B cell (primary cell): ENCODE measurements at regions not wholly inside any gene's neighbourhood (a gene's known extent, or its start where the extent isn't known, plus 50 kb on each side); places are given as distances from the start of the nearest gene placed in this dataset.

Source experiments
- ATAC-seq: fragments of 200-7000 bp; cut with Tn5 transposase; one replicate; pipeline ENCODE4 v1.10.0; 2021; ENCODE audit warnings: low read depth, mild to moderate bottlenecking, moderate number of reproducible peaks, moderate library complexity
- CTCF ChIA-PET: fragments of 350-600 bp; sonication (Branson Sonifier 250); formaldehyde crosslinking; loops from one replicate; lab custom pipeline; 2021; ENCODE audit warnings: antibody characterized with exemption, inconsistent platforms; lab: Charles Lee
- POLR2A ChIA-PET: fragments of 350-600 bp; sonication (Branson Sonifier 250); formaldehyde crosslinking; loops from one replicate; lab custom pipeline; 2021; ENCODE audit warnings: antibody characterized with exemption; lab: Charles Lee
- DNase-seq: peaks from one replicate; pipeline ENCODE4 v3.0.0; 2013
- H2AFZ ChIP-seq: 2 replicates; pipeline ENCODE4 v1.6.1; 2012; ENCODE audit warnings: mild to moderate bottlenecking, low read depth, low read length; ENCODE audit not compliant: insufficient read depth, poor library complexity, severe bottlenecking
- H3K27ac ChIP-seq, 2 donors: 1 replicate in 1 of 2; 2 replicates in 1 of 2; pipeline ENCODE4 v1.5.1; 2012 to 2013; ENCODE audit warnings: low read length in 2 of 2, mild to moderate bottlenecking in 2 of 2, moderate library complexity in 1 of 2
- H3K27me3 ChIP-seq, 4 experiments: fragments of 200-600 bp in 1 of 4; sonication (generic) in 1 of 4; replicated peaks in 1 of 4; 1 replicate in 2 of 4; 2 replicates in 2 of 4; pipeline versions ENCODE4 v1.6.1 to v1.7.0; 2013 to 2016; ENCODE audit warnings: low read length in 3 of 4, mild to moderate bottlenecking in 2 of 4, mixed read lengths in 1 of 4, moderate library complexity in 1 of 4; ENCODE audit not compliant: insufficient read depth in 4 of 4, control insufficient read depth in 3 of 4; ENCODE audit errors: control extremely low read depth in 1 of 4
- H3K36me3 ChIP-seq, 2 experiments: replicated peaks in 1 of 2; 1 replicate in 1 of 2; 2 replicates in 1 of 2; pipeline versions ENCODE4 v1.6.1 to v1.7.1; 2013; ENCODE audit warnings: low read length in 1 of 2; ENCODE audit not compliant: insufficient read depth in 2 of 2, control insufficient read depth in 1 of 2; ENCODE audit errors: control extremely low read depth in 1 of 2, extremely low read depth in 1 of 2
- H3K4me1 ChIP-seq, 2 donors: fragments of 200-600 bp in 1 of 2; sonication (generic) in 1 of 2; 1 replicate in 1 of 2; 2 replicates in 1 of 2; pipeline versions ENCODE4 v1.5.1 to v1.6.1; 2013 to 2017; ENCODE audit warnings: low read length in 2 of 2; ENCODE audit not compliant: control insufficient read depth in 2 of 2, insufficient read depth in 2 of 2
- H3K4me2 ChIP-seq: replicated peaks from 2 replicates; pipeline ENCODE3; 2012; ENCODE audit warnings: mild to moderate bottlenecking, low read depth, low read length; ENCODE audit not compliant: poor library complexity, severe bottlenecking
- H3K4me3 ChIP-seq, 5 experiments: fragments of 200-600 bp in 1 of 5; sonication (generic) in 1 of 5; 1 replicate in 3 of 5; 2 replicates in 2 of 5; pipeline versions ENCODE4 v1.5.1 to v1.7.0; 2011 to 2016; ENCODE audit warnings: low read length in 4 of 5, mild to moderate bottlenecking in 4 of 5, low read depth in 2 of 5, control low read depth in 1 of 5, moderate library complexity in 1 of 5; ENCODE audit not compliant: insufficient read depth in 1 of 5; ENCODE audit errors: control extremely low read depth in 1 of 5, extremely low read depth in 1 of 5
- H3K79me2 ChIP-seq: fragments of 200-600 bp; sonication (generic); one replicate; pipeline ENCODE4 v1.6.0; 2016; ENCODE audit warnings: low read length; ENCODE audit not compliant: control insufficient read depth, insufficient read depth
- H3K9ac ChIP-seq: fragments of 200-600 bp; sonication (generic); 2 replicates; pipeline ENCODE4 v1.6.1; 2017; ENCODE audit warnings: mild to moderate bottlenecking, low read length, moderate library complexity
- H3K9me3 ChIP-seq, 3 donors: one replicate each; pipeline versions ENCODE4 v1.6.1 to v1.7.1; 2013; ENCODE audit warnings: low read length in 2 of 3; ENCODE audit not compliant: control insufficient read depth in 2 of 3, insufficient read depth in 1 of 3; ENCODE audit errors: control extremely low read depth in 1 of 3
- H4K20me1 ChIP-seq: 2 replicates; pipeline ENCODE4 v1.6.0; 2012; ENCODE audit warnings: mild to moderate bottlenecking, low read length; ENCODE audit not compliant: insufficient read depth, control insufficient read depth, poor library complexity, severe bottlenecking
- H3K27ac Mint-ChIP-seq: one replicate; pipeline ENCODE4 v1.8.0; 2021; ENCODE audit warnings: mixed read lengths
- H3K27me3 Mint-ChIP-seq: one replicate; pipeline ENCODE4 v1.8.0; 2021; ENCODE audit warnings: mixed read lengths
- H3K4me1 Mint-ChIP-seq: one replicate; pipeline ENCODE4 v1.8.0; 2021; ENCODE audit warnings: mixed read lengths
- H3K4me3 Mint-ChIP-seq: one replicate; pipeline ENCODE4 v1.8.0; 2021; ENCODE audit warnings: mixed read lengths
- H3K9me3 Mint-ChIP-seq: one replicate; pipeline ENCODE4 v1.8.0; 2022; ENCODE audit warnings: mixed read lengths; ENCODE audit not compliant: insufficient read depth
- EZH2 ChIP-seq: IDR thresholded peaks from 2 replicates; pipeline ENCODE4 v1.6.1; 2012; ENCODE audit warnings: borderline replicate concordance, low read depth, mild to moderate bottlenecking, moderate library complexity, low read length; ENCODE audit not compliant: insufficient read depth, poor library complexity, severe bottlenecking
- WGBS: methylation state at CpG from one replicate; pipeline ENCODE4 v1.1.5; 2013; ENCODE audit warnings: missing lambda C conversion rate; ENCODE audit not compliant: insufficient coverage; 5-methylcytosine and 5-hydroxymethylcytosine counted together
- intact Hi-C: fragments of 100-400 bp; cut with micrococcal nuclease; formaldehyde crosslinking; loops from one replicate; pipeline ENCODE4 v1.10.0; 2022
- TF ChIP-seq, protein P1 (sequence below): fragments of 200-600 bp; IDR thresholded peaks from one replicate; pipeline ENCODE4 v1.8.0; 2022; ENCODE audit warnings: antibody characterized with exemption, mild to moderate bottlenecking

DNA sequence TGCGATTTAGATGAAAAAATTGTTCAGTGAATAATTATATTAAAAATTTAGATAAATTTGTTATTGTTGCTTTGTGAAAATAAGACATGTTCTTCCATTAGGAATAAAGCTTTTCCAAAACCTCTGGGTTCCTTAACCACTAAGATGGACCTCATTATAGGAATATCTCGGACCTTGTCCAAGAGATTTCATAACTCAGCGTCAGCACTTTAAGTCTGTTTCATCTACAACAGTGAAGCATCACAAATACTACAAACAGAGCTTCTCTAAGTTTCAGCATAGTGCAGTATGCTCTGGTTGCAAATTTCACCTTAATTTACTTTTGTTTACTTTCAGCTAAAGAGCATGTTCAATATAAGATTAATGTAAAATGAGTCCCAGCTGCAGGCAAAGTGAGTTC, 150.3 kb downstream of the UBE2E3 start:
- H3K27ac ChIP-seq: no peak overlapping the region
- no peaks in the 10 kb centered on the region for H3K27me3 ChIP-seq
- DNase-seq: no peak
- CTCF ChIA-PET: interaction anchor here (1.2 to 1.4 kb wide), 2 partner anchors 26 to 336 kb away, joined by 3 read pairs; no protein-coding TSS in a partner anchor
- H3K79me2 ChIP-seq: no peaks in the 10 kb centered on the region
- Mint-ChIP-seq H3K27ac (no peak overlapping the region), H3K9me3 (no peaks in the 10 kb centered on the region), H3K4me1 (no peaks in the 10 kb centered on the region), H3K27me3 (no peaks in the 10 kb centered on the region), H3K4me3 (no peak overlapping the region)
- WGBS: 100% methylated on average over 2 of the region's 3 CpGs
- H3K4me1 ChIP-seq: no peaks in the 10 kb centered on the region
- no peak overlapping the region for H3K9ac ChIP-seq
- no peak overlapping the region for H3K4me3 ChIP-seq
- intact Hi-C loops: no loop called here
- TF ChIP-seq, protein P1, sequence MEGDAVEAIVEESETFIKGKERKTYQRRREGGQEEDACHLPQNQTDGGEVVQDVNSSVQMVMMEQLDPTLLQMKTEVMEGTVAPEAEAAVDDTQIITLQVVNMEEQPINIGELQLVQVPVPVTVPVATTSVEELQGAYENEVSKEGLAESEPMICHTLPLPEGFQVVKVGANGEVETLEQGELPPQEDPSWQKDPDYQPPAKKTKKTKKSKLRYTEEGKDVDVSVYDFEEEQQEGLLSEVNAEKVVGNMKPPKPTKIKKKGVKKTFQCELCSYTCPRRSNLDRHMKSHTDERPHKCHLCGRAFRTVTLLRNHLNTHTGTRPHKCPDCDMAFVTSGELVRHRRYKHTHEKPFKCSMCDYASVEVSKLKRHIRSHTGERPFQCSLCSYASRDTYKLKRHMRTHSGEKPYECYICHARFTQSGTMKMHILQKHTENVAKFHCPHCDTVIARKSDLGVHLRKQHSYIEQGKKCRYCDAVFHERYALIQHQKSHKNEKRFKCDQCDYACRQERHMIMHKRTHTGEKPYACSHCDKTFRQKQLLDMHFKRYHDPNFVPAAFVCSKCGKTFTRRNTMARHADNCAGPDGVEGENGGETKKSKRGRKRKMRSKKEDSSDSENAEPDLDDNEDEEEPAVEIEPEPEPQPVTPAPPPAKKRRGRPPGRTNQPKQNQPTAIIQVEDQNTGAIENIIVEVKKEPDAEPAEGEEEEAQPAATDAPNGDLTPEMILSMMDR: no peak
- H3K9me3 ChIP-seq: no peaks in the 10 kb centered on the region
- POLR2A ChIA-PET: no interaction called here
- H3K4me2 ChIP-seq: no peak overlapping the region
- H4K20me1 ChIP-seq: no peaks in the 10 kb centered on the region
- ATAC-seq: no peak
- H3K36me3 ChIP-seq: no peaks in the 10 kb centered on the region
- H2AFZ ChIP-seq: no peak overlapping the region

DNA sequence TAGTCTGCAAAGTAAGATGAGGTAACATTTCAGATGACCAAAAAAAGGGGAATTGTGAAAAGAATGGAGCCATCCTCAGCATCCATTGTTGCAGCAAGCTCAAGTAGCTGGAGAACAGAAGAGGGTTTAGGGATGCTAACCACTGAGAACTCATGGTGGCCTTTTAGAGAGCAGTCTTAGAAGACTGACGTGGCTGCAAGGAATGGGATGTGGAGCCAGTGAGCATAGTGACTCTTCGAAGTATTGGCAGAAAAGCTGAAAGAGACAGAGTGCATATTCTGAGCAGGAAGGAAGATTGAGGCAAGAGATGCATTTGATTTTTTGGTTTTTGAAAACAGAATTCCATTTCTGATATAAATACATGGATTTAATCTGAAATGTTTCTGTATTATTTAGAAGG, 151.2 kb downstream of the UBE2E3 start:
- DNase-seq (no peak), ATAC-seq (no peak)
- no peaks in the 10 kb centered on the region for H3K4me1 Mint-ChIP-seq
- Histone ChIP-seq H3K9ac (no peak overlapping the region), H3K27ac (no peak overlapping the region), H2AFZ (no peak overlapping the region), H3K4me1 (no peaks in the 10 kb centered on the region), H3K79me2 (no peaks in the 10 kb centered on the region), H4K20me1 (no peaks in the 10 kb centered on the region), H3K27me3 (no peaks in the 10 kb centered on the region), H3K4me3 (no peak overlapping the region), H3K4me2 (no peak overlapping the region), H3K9me3 (no peaks in the 10 kb centered on the region), H3K36me3 (no peaks in the 10 kb centered on the region)
- 95% methylated on average over 2 of the region's 2 CpGs for WGBS
- H3K27me3 Mint-ChIP-seq: no peaks in the 10 kb centered on the region
- H3K9me3 Mint-ChIP-seq: no peaks in the 10 kb centered on the region
- intact Hi-C loops: no loop called here
- CTCF ChIA-PET: interaction anchor here (1.2 to 1.4 kb wide), 2 partner anchors 27 to 335 kb away, joined by 3 read pairs; no protein-coding TSS in a partner anchor
- H3K27ac Mint-ChIP-seq: no peak overlapping the region
- POLR2A ChIA-PET: no interaction called here
- TF ChIP-seq, protein P1: no peak
- TF ChIP-seq EZH2: no peak
- no peak overlapping the region for H3K4me3 Mint-ChIP-seq
